ENCODE measurements at regions not wholly inside any gene's neighbourhood (a gene's known extent, or its start where the extent isn't known, plus 50 kb on each side); places are given as distances from the start of the nearest gene placed in this dataset.

GRCh38 chr3:55247666-55248065 lies 239.4 kb downstream of the WNT5A start:
- H3K4me3 ChIP-seq (ENCODE audit: low read depth, low read length) = no peak overlapping the region
- DNase-seq (ENCODE audit: low read depth) = no peak
- TF ChIP-seq CTCF (IDR thresholded peaks at IDR 0.05; ENCODE audit: low read depth, low read length, missing control alignments) = no peak

DNA sequence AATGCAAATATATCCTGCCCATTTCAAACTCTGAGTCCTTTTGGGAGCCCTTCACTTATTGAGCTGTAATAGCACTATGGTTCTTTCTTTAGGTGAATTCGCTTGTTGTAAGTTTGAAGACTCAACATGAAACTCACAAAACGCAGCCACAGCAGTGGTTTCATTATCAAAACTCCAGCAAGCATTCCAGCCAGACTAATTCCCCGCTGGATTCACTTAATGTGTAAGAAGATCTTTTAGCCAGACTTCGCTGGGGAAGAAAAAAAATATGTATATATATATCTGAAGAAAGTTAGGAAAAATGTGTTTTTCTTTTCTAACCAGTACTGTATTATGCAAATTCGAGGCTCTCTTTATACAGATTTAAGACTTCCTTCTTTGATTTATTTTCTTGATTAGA lies 241.1 kb downstream of the WNT5A start:
- DNase-seq (ENCODE audit: low read depth) = no peak
- TF ChIP-seq CTCF (IDR thresholded peaks at IDR 0.05; ENCODE audit: low read depth, low read length, missing control alignments) = no peak
- no peak overlapping the region for H3K4me3 ChIP-seq (ENCODE audit: low read depth, low read length)

GRCh38 chr3:55245351-55245750 lies 241.8 kb downstream of the WNT5A start:
- no peak for TF ChIP-seq CTCF (IDR thresholded peaks at IDR 0.05; ENCODE audit: low read depth, low read length, missing control alignments)
- no peak overlapping the region for H3K4me3 ChIP-seq (ENCODE audit: low read depth, low read length)
- DNase-seq (ENCODE audit: low read depth) = no peak

DNA sequence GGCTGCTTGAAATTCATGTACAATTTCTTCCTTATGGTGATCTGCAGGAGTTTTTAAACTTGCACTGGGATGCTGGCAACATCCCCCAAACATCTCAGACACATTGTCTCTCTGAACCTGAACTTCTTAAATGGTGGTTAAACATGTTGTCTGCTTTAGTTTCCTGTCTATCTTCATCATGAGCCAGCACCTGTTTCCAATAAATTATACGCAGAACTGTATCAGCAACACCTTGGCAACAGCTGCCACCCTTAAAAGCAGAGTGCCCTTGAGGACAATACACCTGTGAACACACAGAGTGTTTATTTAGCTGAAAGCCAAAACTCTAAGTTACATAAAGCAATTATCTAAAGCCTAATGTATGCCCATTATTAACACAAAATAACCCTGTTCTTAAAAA lies 242.9 kb downstream of the WNT5A start:
- TF ChIP-seq CTCF (IDR thresholded peaks at IDR 0.05; ENCODE audit: low read depth, low read length, missing control alignments) = no peak
- no peak for DNase-seq (ENCODE audit: low read depth)
- no peak overlapping the region for H3K4me3 ChIP-seq (ENCODE audit: low read depth, low read length)

DNA sequence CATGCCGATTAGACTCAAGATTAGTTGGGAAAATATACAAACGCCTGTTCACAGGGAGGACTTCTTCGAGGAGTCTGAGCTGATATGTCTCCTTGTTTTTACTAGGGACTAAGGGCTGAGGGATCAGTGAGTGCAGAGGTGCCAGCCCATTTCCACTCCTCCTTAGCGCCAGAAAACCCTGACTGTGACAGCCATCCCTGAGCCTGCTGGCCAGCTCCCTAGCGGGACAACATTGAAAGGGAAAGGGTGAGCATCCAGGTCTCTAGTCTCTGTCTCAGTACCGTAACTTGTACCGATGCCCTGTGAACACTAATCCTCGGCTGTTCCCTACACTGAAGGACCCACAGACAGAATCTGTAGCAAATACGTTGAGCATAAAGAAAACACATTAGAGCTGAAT lies 243.4 kb downstream of the WNT5A start:
- H3K4me3 ChIP-seq (ENCODE audit: low read depth, low read length) = no peak overlapping the region
- no peak for DNase-seq (ENCODE audit: low read depth)
- TF ChIP-seq CTCF (IDR thresholded peaks at IDR 0.05; ENCODE audit: low read depth, low read length, missing control alignments) = no peak

- no peak for TF ChIP-seq CTCF (IDR thresholded peaks at IDR 0.05; ENCODE audit: low read depth, low read length, missing control alignments)
- no peak for DNase-seq (ENCODE audit: low read depth)
- no peak overlapping the region for H3K4me3 ChIP-seq (ENCODE audit: low read depth, low read length)
These were observed 244.2 kb downstream of the WNT5A start for GRCh38 chr3:55242921-55243320.

- H3K4me3 ChIP-seq (ENCODE audit: low read depth, low read length) = no peak overlapping the region
- no peak for TF ChIP-seq CTCF (IDR thresholded peaks at IDR 0.05; ENCODE audit: low read depth, low read length, missing control alignments)
- DNase-seq (ENCODE audit: low read depth) = no peak
These were observed 246.0 kb downstream of the WNT5A start for GRCh38 chr3:55241098-55241497.

Measured in GM12864 (cell line).